K562 (cell line): ENCODE measurements at regions not wholly inside any gene's neighbourhood (a gene's known extent, or its start where the extent isn't known, plus 50 kb on each side); places are given as distances from the start of the nearest gene placed in this dataset.

ENCODE experiments used
- ATAC-seq: fragments of 200-7000 bp; cut with Tn5 transposase; 3 replicates; pipeline ENCODE4 v1.9.1; 2020; ENCODE audit warnings: moderate library complexity
- BruUV-seq: library from RNA; stranded (reverse); fragments of 400-500 nt; replicated peaks from 2 replicates; lab custom pipeline; 2021; lab: Mats Ljungman, UMichigan
- CTCF ChIA-PET: fragments of 300-600 bp; formaldehyde crosslinking; extraction: SDS; loops from one replicate; lab custom pipeline; 2021; ENCODE audit warnings: low intra/inter-chr PET ratio; lab: Yijun Ruan, JAX
- POLR2A ChIA-PET: fragments of 300-600, 350-650 bp; sonication (Branson Sonifier 250); formaldehyde crosslinking; extraction: SDS; loops from one replicate; lab custom pipeline; 2021; ENCODE audit warnings: antibody characterized with exemption, inconsistent platforms; lab: Yijun Ruan, JAX
- DNase-seq, 4 experiments: peaks; one replicate each; pipeline versions ENCODE4 v3.0.0 to v3.0.0-alpha.2; 2011 to 2018; ENCODE audit warnings: low spot score in 3 of 4, mixed read lengths in 3 of 4; ENCODE audit errors: extremely low read depth in 1 of 4
- FAIRE-seq: peaks from 2 replicates; lab custom pipeline; 2011; peaks lifted over from hg19 to GRCh38; lab: Jason Lieb, UNC
- H2AFZ ChIP-seq: 2 replicates; pipeline ENCODE4 v1.6.0; 2011; ENCODE audit warnings: low read depth, low read length, control low read depth, inconsistent platforms
- H3K27ac ChIP-seq: fragments of 200-600 bp; 3 replicates; pipeline ENCODE4 v1.8.0; 2011; ENCODE audit warnings: low read depth, mild to moderate bottlenecking, control low read depth, inconsistent platforms, low read length, moderate library complexity, mixed read lengths; ENCODE audit errors: extremely low read depth
- H3K27me3 ChIP-seq, 2 experiments: fragments of 300-600 bp in 1 of 2; 2 replicates in 1 of 2; 3 replicates in 1 of 2; pipeline versions ENCODE4 v1.6.0 to v1.8.0; 2011; ENCODE audit warnings: inconsistent platforms in 2 of 2, low read length in 2 of 2, mild to moderate bottlenecking in 1 of 2, mixed read lengths in 1 of 2, moderate library complexity in 1 of 2; ENCODE audit not compliant: control insufficient read depth in 2 of 2, insufficient read depth in 2 of 2
- H3K36me3 ChIP-seq: fragments of 300-600 bp; 3 replicates; pipeline ENCODE4 v1.8.0; 2011; ENCODE audit warnings: mild to moderate bottlenecking, low read length, inconsistent platforms; ENCODE audit not compliant: control insufficient read depth, insufficient read depth
- H3K4me1 ChIP-seq, 2 experiments: fragments of 200-600 bp in 1 of 2; replicated peaks in 1 of 2; 2 replicates in 1 of 2; 3 replicates in 1 of 2; pipeline versions ENCODE4 v1.5.1 to v1.8.0; 2011; ENCODE audit warnings: inconsistent platforms in 2 of 2, low read length in 2 of 2, mild to moderate bottlenecking in 1 of 2, mixed read lengths in 1 of 2, moderate library complexity in 1 of 2; ENCODE audit not compliant: control insufficient read depth in 2 of 2, insufficient read depth in 2 of 2
- H3K4me2 ChIP-seq: 2 replicates; pipeline ENCODE4 v1.6.1; 2011; ENCODE audit warnings: low read length, control low read depth, inconsistent platforms, mixed read lengths; ENCODE audit not compliant: insufficient read depth
- H3K4me3 ChIP-seq: fragments of 200-600 bp; sonication (generic), shearing (Covaris generic); 2 replicates; pipeline ENCODE4 v1.5.1; 2016; ENCODE audit warnings: control low read depth, inconsistent platforms
- H3K79me2 ChIP-seq: fragments of 200-600 bp; 3 replicates; pipeline ENCODE4 v1.8.0; 2011; ENCODE audit warnings: low read length, inconsistent platforms; ENCODE audit not compliant: control insufficient read depth, insufficient read depth
- H3K9ac ChIP-seq, 2 experiments: 2 replicates each; pipeline versions ENCODE4 v1.6.0 to v1.6.1; 2011; ENCODE audit warnings: low read depth in 2 of 2, low read length in 2 of 2, control low read depth in 1 of 2, inconsistent platforms in 1 of 2, mild to moderate bottlenecking in 1 of 2, mixed read lengths in 1 of 2; ENCODE audit not compliant: insufficient read depth in 1 of 2
- H3K9me1 ChIP-seq: one replicate; pipeline ENCODE4 v1.6.0; 2011; ENCODE audit warnings: inconsistent platforms, mild to moderate bottlenecking, low read length, moderate library complexity; ENCODE audit not compliant: control insufficient read depth, insufficient read depth
- H3K9me3 ChIP-seq: replicated peaks from 2 replicates; pipeline ENCODE4 v1.5.1; 2011; ENCODE audit warnings: low read depth, low read length, inconsistent platforms; ENCODE audit not compliant: control insufficient read depth, insufficient read depth
- H4K20me1 ChIP-seq: replicated peaks from 2 replicates; pipeline ENCODE4 v1.6.1; 2011; ENCODE audit warnings: low read length, inconsistent platforms, mixed read lengths; ENCODE audit not compliant: control insufficient read depth, insufficient read depth
- ATF4 ChIP-seq: fragments of 450-650 bp; formaldehyde crosslinking; IDR thresholded peaks from 2 replicates; pipeline ENCODE4 v1.4.0; 2022; ENCODE audit warnings: mild to moderate bottlenecking, moderate library complexity
- BRD9 ChIP-seq: fragments of 450-650 bp; IDR thresholded peaks from 2 replicates; pipeline ENCODE4 v1.6.1; 2018; ENCODE audit warnings: low read depth; ENCODE audit not compliant: partially characterized antibody
- CBX8 ChIP-seq: fragments of 200-600 bp; sonication (generic); IDR thresholded peaks from 2 replicates; pipeline ENCODE4 v1.6.1; 2012; ENCODE audit warnings: borderline replicate concordance, mixed run types, low read depth, mild to moderate bottlenecking, moderate library complexity, mixed read lengths, low read length, control low read depth, inconsistent platforms; ENCODE audit not compliant: poor library complexity, severe bottlenecking; ENCODE audit errors: extremely low read depth
- FOXO4 ChIP-seq: fragments of 450-650 bp; formaldehyde crosslinking; IDR thresholded peaks from 2 replicates; pipeline ENCODE4 v1.4.0; 2020; ENCODE audit warnings: mild to moderate bottlenecking, moderate library complexity
- HIVEP1 ChIP-seq: fragments of 250-450 bp; sonication (Bioruptor Pico); IDR thresholded peaks from 2 replicates; pipeline ENCODE4 v1.4.0; 2020; ENCODE audit warnings: mild to moderate bottlenecking
- HOXB6 ChIP-seq: fragments of 250-450 bp; sonication (Bioruptor Pico); IDR thresholded peaks from 2 replicates; pipeline ENCODE4 v1.5.1; 2022; ENCODE audit warnings: mild to moderate bottlenecking, borderline replicate concordance
- ILF3 ChIP-seq: fragments of 450-650 bp; IDR thresholded peaks from 2 replicates; pipeline ENCODE4 v1.6.1; 2018; ENCODE audit warnings: antibody characterized with exemption, mild to moderate bottlenecking, moderate library complexity, borderline replicate concordance
- KLF13 ChIP-seq: fragments of 450-650 bp; IDR thresholded peaks from 2 replicates; pipeline ENCODE4 v1.6.1; 2016; ENCODE audit warnings: missing genetic modification characterization, low read depth, mild to moderate bottlenecking, missing compliant biosample characterization, moderate library complexity, borderline replicate concordance
- NR2C1 ChIP-seq, 2 experiments: fragments of 450-650 bp; IDR thresholded peaks; 2 replicates each; pipeline ENCODE4 v1.6.1; 2017; ENCODE audit warnings: mild to moderate bottlenecking in 2 of 2, antibody characterized with exemption in 1 of 2, inconsistent platforms in 1 of 2, missing compliant biosample characterization in 1 of 2, missing genetic modification characterization in 1 of 2
- SFPQ ChIP-seq: fragments of 200-400 bp; formaldehyde crosslinking; IDR thresholded peaks from 2 replicates; pipeline ENCODE4 v1.6.1; 2017; ENCODE audit warnings: mild to moderate bottlenecking, low read depth, low read length, moderate library complexity
- SMC3 ChIP-seq: conservative IDR thresholded peaks from 2 replicates; pipeline ENCODE4 v1.6.1; 2011; ENCODE audit warnings: low read depth, low read length, improper control_type of control experiment; ENCODE audit not compliant: insufficient read depth
- SUPT5H ChIP-seq: fragments of 450-650 bp; IDR thresholded peaks from 2 replicates; pipeline ENCODE4 v1.6.1; 2016
- U2AF2 ChIP-seq: fragments of 200-400 bp; formaldehyde crosslinking; optimal IDR thresholded peaks from 2 replicates; pipeline ENCODE3; 2017; ENCODE audit warnings: low read depth, mild to moderate bottlenecking, low read length
- ZBTB17 ChIP-seq: fragments of 450-650 bp; formaldehyde crosslinking; IDR thresholded peaks from 2 replicates; pipeline ENCODE4 v1.4.0; 2020; ENCODE audit warnings: mild to moderate bottlenecking
- ZNF699 ChIP-seq: fragments of 250-450 bp; sonication (Bioruptor Pico); IDR thresholded peaks from 2 replicates; pipeline ENCODE4 v1.8.0; 2021; ENCODE audit warnings: mild to moderate bottlenecking, moderate library complexity; ENCODE audit not compliant: insufficient replicate concordance
- WGBS: fragments of 100-300 bp; shearing (Covaris generic); methylation state at CpG from one replicate; pipeline ENCODE4 v1.1.6; 2016; ENCODE audit warnings: low coverage, mixed read lengths; ENCODE audit not compliant: insufficient coverage; ENCODE audit errors: missing lambda C conversion rate; 5-methylcytosine and 5-hydroxymethylcytosine counted together
- in situ Hi-C: fragments of 300-500 bp; cut with MboI; formaldehyde crosslinking; loops from 4 replicates; pipeline ENCODE4 v1.15.0; 2018; ENCODE audit warnings: inconsistent platforms, mixed read lengths
- intact Hi-C: fragments of 100-400 bp; cut with micrococcal nuclease; formaldehyde crosslinking; loops from 2 replicates; pipeline ENCODE4 v1.14.2; 2022

GRCh38 chr12:59294221-59294620 is 301.6 kb upstream of the SLC16A7 start (continued):
- TF ChIP-seq ILF3 (no peak), NR2C1 (IDR thresholded peaks at IDR 0.05) (no peak), NR2C1 (tag; IDR thresholded peaks at IDR 0.05) (no peak), SUPT5H (no peak), SFPQ (no peak), FOXO4 (CRISPR knock-in tag) (no peak), HOXB6 (CRISPR knock-in tag) (no peak)

GRCh38 chr12:59282999-59283398 is 312.8 kb upstream of the SLC16A7 start:
- H3K9ac ChIP-seq, result no peak overlapping the region
- intact Hi-C loops (no loop called here), in situ Hi-C loops (no loop called here)
- H3K4me2 ChIP-seq, result no peak overlapping the region
- H4K20me1 ChIP-seq, result no peaks in the 10 kb centered on the region
- no peaks in the 10 kb centered on the region for H3K79me2 ChIP-seq
- H3K27ac ChIP-seq, result no peak overlapping the region
- no peaks in the 10 kb centered on the region for H3K36me3 ChIP-seq
- no peaks in the 10 kb centered on the region for H3K4me1 ChIP-seq
- ChIA-PET CTCF (no interaction called here), POLR2A (no interaction called here)
- no peak for FAIRE-seq
- DNase-seq, result no peak
- WGBS, result 0% methylated on average over 2 of the region's 2 CpGs
- no peak for ATAC-seq
- no peaks in the 10 kb centered on the region for H3K27me3 ChIP-seq
- H3K9me1 ChIP-seq, result no peaks in the 10 kb centered on the region
- no TSS peak for BruUV-seq
- H3K4me3 ChIP-seq, result no peak overlapping the region
- H2AFZ ChIP-seq, result no peak overlapping the region
- no peaks in the 10 kb centered on the region for H3K9me3 ChIP-seq
- TF ChIP-seq ZBTB17 (CRISPR knock-in tag), result no peak
- no peak for TF ChIP-seq HIVEP1
- no peak for TF ChIP-seq U2AF2
- no peak for TF ChIP-seq ZNF699 (CRISPR knock-in tag)
- no peak for TF ChIP-seq BRD9
- no peak for TF ChIP-seq SMC3
- TF ChIP-seq SFPQ, result no peak
- TF ChIP-seq CBX8, result no peak
- TF ChIP-seq KLF13 (tag), result no peak
- TF ChIP-seq ATF4 (CRISPR knock-in tag), result no peak
